ENCODE measurements at regions not wholly inside any gene's neighbourhood (a gene's known extent, or its start where the extent isn't known, plus 50 kb on each side); places are given as distances from the start of the nearest gene placed in this dataset.

- Histone ChIP-seq H3K27me3 (ENCODE audit: insufficient read depth, low read length) (no peaks in the 10 kb centered on the region), H3K4me1 (ENCODE audit: insufficient read depth, low read length) (no peaks in the 10 kb centered on the region), H3K4me3 (ENCODE audit: low read length in 2 of 2) (no peak overlapping the region), H3K27ac (ENCODE audit: low read depth, low read length) (no peak overlapping the region), H3K9me3 (ENCODE audit: control insufficient read depth in 1 of 2, low read length in 2 of 2) (no peaks in the 10 kb centered on the region), H3K36me3 (ENCODE audit: insufficient read depth, low read length) (no peaks in the 10 kb centered on the region)
- no peak overlapping the region for H3K4me3 Mint-ChIP-seq
- H3K27me3 Mint-ChIP-seq, result peaks cover 0 to 1% of the 10 kb centered on the region in 2 donors
- no peak overlapping the region for H3K27ac Mint-ChIP-seq
- no peaks in the 10 kb centered on the region for H3K36me3 Mint-ChIP-seq
- ChIA-PET POLR2A (ENCODE audit: partially characterized antibody) (no interaction called here), CTCF (ENCODE audit: partially characterized antibody) (no interaction called here)
- intact Hi-C loops (cut with micrococcal nuclease), result no loop called here
- H3K9me3 Mint-ChIP-seq, result peaks cover 0 to 3% (median 0%) of the 10 kb centered on the region in 8 donors
- no peak for DNase-seq
- H3K4me1 Mint-ChIP-seq, result peaks cover 0 to 5% (median 0%) of the 10 kb centered on the region in 4 donors
Measured at GRCh38 chr10:130560573-130560972, 424.4 kb downstream of the GLRX3 start.

DNA sequence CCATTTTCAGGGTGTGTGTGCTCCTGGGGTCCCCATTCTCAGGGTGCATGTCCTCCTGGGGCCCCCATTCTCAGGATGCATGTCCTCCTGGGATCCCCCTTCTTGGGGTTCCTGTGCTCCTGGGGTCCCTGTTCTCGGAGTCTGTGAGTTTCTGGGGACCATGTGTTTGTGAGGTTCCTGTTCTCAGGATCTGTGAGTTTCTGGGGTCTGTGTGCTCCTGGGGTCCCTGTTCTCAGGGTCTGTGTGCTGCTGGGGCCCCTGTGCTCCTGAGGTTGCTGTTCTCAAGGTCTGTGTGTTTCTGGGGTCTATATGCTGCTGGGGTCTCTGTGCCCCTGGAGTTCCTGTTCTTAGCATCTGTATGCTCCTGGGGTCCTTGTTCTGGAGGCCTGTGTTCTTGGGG is 425.5 kb downstream of the GLRX3 start:
- DNase-seq, result no peak
- peaks cover 0 to 3% (median 0%) of the 10 kb centered on the region in 8 donors for H3K9me3 Mint-ChIP-seq
- H3K4me1 Mint-ChIP-seq, result peaks cover 0 to 5% (median 0%) of the 10 kb centered on the region in 4 donors
- Histone ChIP-seq H3K4me3 (ENCODE audit: low read length in 2 of 2) (no peak overlapping the region), H3K27me3 (ENCODE audit: insufficient read depth, low read length) (no peaks in the 10 kb centered on the region), H3K36me3 (ENCODE audit: insufficient read depth, low read length) (no peaks in the 10 kb centered on the region), H3K4me1 (ENCODE audit: insufficient read depth, low read length) (no peaks in the 10 kb centered on the region), H3K27ac (ENCODE audit: low read depth, low read length) (no peak overlapping the region), H3K9me3 (ENCODE audit: control insufficient read depth in 1 of 2, low read length in 2 of 2) (no peaks in the 10 kb centered on the region)
- intact Hi-C loops (cut with micrococcal nuclease), result no loop called here
- no peak overlapping the region for H3K4me3 Mint-ChIP-seq
- H3K27me3 Mint-ChIP-seq, result peaks cover 0 to 1% of the 10 kb centered on the region in 2 donors
- H3K36me3 Mint-ChIP-seq, result no peaks in the 10 kb centered on the region
- CTCF ChIA-PET (ENCODE audit: partially characterized antibody), result no interaction called here
- no peak overlapping the region for H3K27ac Mint-ChIP-seq
- POLR2A ChIA-PET (ENCODE audit: partially characterized antibody), result no interaction called here

- DNase-seq, result no peak
- peaks cover 0 to 4% (median 0%) of the 10 kb centered on the region in 8 donors for H3K9me3 Mint-ChIP-seq
- H3K36me3 Mint-ChIP-seq, result no peaks in the 10 kb centered on the region
- no peak overlapping the region for H3K4me3 Mint-ChIP-seq
- ChIA-PET POLR2A (ENCODE audit: partially characterized antibody) (no interaction called here), CTCF (ENCODE audit: partially characterized antibody) (no interaction called here)
- intact Hi-C loops (cut with micrococcal nuclease), result no loop called here
- Histone ChIP-seq H3K27ac (ENCODE audit: low read depth, low read length) (no peak overlapping the region), H3K27me3 (ENCODE audit: insufficient read depth, low read length) (no peaks in the 10 kb centered on the region), H3K4me3 (ENCODE audit: low read length in 2 of 2) (no peak overlapping the region), H3K36me3 (ENCODE audit: insufficient read depth, low read length) (no peaks in the 10 kb centered on the region), H3K9me3 (ENCODE audit: control insufficient read depth in 1 of 2, low read length in 2 of 2) (no peaks in the 10 kb centered on the region), H3K4me1 (ENCODE audit: insufficient read depth, low read length) (no peaks in the 10 kb centered on the region)
- H3K4me1 Mint-ChIP-seq, result peaks cover 0 to 5% (median 0%) of the 10 kb centered on the region in 4 donors
- no peak overlapping the region for H3K27ac Mint-ChIP-seq
- H3K27me3 Mint-ChIP-seq, result peaks cover 0 to 1% of the 10 kb centered on the region in 2 donors
Measured at GRCh38 chr10:130567011-130567410, 430.8 kb downstream of the GLRX3 start.

- ChIA-PET POLR2A (ENCODE audit: partially characterized antibody) (no interaction called here), CTCF (ENCODE audit: partially characterized antibody) (no interaction called here)
- Histone ChIP-seq H3K9me3 (ENCODE audit: control insufficient read depth in 1 of 2, low read length in 2 of 2) (no peaks in the 10 kb centered on the region), H3K27ac (ENCODE audit: low read depth, low read length) (no peak overlapping the region), H3K4me1 (ENCODE audit: insufficient read depth, low read length) (no peaks in the 10 kb centered on the region), H3K27me3 (ENCODE audit: insufficient read depth, low read length) (no peaks in the 10 kb centered on the region), H3K36me3 (ENCODE audit: insufficient read depth, low read length) (no peaks in the 10 kb centered on the region), H3K4me3 (ENCODE audit: low read length in 2 of 2) (no peak overlapping the region)
- DNase-seq, result no peak
- intact Hi-C loops (cut with micrococcal nuclease), result no loop called here
- Mint-ChIP-seq H3K9me3 (peaks cover 0 to 4% (median 0%) of the 10 kb centered on the region in 8 donors), H3K4me3 (no peak overlapping the region), H3K27ac (no peak overlapping the region), H3K36me3 (no peaks in the 10 kb centered on the region), H3K27me3 (peaks cover 0 to 1% of the 10 kb centered on the region in 2 donors), H3K4me1 (peaks cover 0 to 5% (median 0%) of the 10 kb centered on the region in 4 donors)
Measured at GRCh38 chr10:130567436-130567835, 431.2 kb downstream of the GLRX3 start.

DNA sequence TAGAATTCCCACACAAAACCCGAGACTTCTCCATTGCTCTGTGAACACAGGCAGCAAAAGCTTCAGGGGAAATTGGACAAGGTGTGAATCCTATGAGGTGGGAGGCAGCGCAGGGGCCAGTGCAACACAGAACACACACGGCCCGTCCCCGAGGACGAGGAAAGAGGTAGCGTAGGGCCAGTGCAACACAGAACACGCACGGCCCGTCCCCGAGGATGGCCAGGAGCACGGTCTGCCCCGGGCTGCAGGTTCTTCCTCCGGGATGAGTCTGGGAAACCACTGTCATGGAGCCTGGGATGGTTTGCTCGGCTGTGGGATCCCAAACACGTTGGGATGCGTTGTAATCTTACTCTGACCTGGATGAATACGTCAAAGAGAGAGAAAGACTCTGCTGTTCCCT is 432.1 kb downstream of the GLRX3 start:
- Histone ChIP-seq H3K4me1 (ENCODE audit: insufficient read depth, low read length) (no peaks in the 10 kb centered on the region), H3K36me3 (ENCODE audit: insufficient read depth, low read length) (no peaks in the 10 kb centered on the region), H3K27ac (ENCODE audit: low read depth, low read length) (no peak overlapping the region), H3K9me3 (ENCODE audit: control insufficient read depth in 1 of 2, low read length in 2 of 2) (no peaks in the 10 kb centered on the region), H3K4me3 (ENCODE audit: low read length in 2 of 2) (no peak overlapping the region), H3K27me3 (ENCODE audit: insufficient read depth, low read length) (no peaks in the 10 kb centered on the region)
- ChIA-PET POLR2A (ENCODE audit: partially characterized antibody) (no interaction called here), CTCF (ENCODE audit: partially characterized antibody) (no interaction called here)
- Mint-ChIP-seq H3K4me1 (peaks cover 0 to 5% (median 0%) of the 10 kb centered on the region in 4 donors), H3K36me3 (no peaks in the 10 kb centered on the region), H3K4me3 (no peak overlapping the region), H3K9me3 (peaks cover 0 to 4% (median 0%) of the 10 kb centered on the region in 8 donors), H3K27ac (no peak overlapping the region), H3K27me3 (peaks cover 0 to 1% of the 10 kb centered on the region in 2 donors)
- DNase-seq, result no peak
- intact Hi-C loops (cut with micrococcal nuclease), result no loop called here

DNA sequence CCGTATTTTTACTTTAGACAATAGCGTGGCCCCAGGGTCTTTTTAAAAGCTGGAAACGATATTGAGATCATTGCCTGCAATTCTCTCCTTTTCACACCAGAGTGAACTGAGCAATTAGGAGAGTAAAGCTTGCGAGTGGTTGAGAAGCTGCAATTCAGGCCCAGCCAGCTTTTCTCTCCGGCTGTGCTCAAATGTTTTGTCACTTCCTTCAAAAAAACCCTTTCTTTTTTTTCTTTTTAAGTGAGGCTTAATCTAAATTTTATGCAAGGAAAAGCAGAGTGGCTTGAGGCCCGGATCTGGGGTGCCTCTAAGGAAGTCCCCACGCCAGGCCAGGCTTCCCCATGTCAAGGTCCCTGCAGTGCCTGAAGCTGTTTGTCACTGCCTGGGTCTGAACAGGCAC is 433.9 kb downstream of the GLRX3 start:
- no peak overlapping the region for H3K4me3 Mint-ChIP-seq
- ChIA-PET CTCF (ENCODE audit: partially characterized antibody) (no interaction called here), POLR2A (ENCODE audit: partially characterized antibody) (no interaction called here)
- no peak overlapping the region for H3K27ac ChIP-seq (ENCODE audit: low read depth, low read length)
- intact Hi-C loops (cut with micrococcal nuclease), result no loop called here
- no peak overlapping the region for H3K4me3 ChIP-seq (ENCODE audit: low read length in 2 of 2)
- H3K4me1 Mint-ChIP-seq, result no peaks in the 10 kb centered on the region
- no peaks in the 10 kb centered on the region for H3K36me3 ChIP-seq (ENCODE audit: insufficient read depth, low read length)
- no peaks in the 10 kb centered on the region for H3K9me3 ChIP-seq (ENCODE audit: control insufficient read depth in 1 of 2, low read length in 2 of 2)
- peaks cover 0 to 4% (median 0%) of the 10 kb centered on the region in 8 donors for H3K9me3 Mint-ChIP-seq
- no peak for DNase-seq
- H3K27me3 ChIP-seq (ENCODE audit: insufficient read depth, low read length), result no peaks in the 10 kb centered on the region
- no peak overlapping the region for H3K27ac Mint-ChIP-seq
- no peaks in the 10 kb centered on the region for H3K27me3 Mint-ChIP-seq
- no peaks in the 10 kb centered on the region for H3K4me1 ChIP-seq (ENCODE audit: insufficient read depth, low read length)
- H3K36me3 Mint-ChIP-seq, result no peaks in the 10 kb centered on the region

DNA sequence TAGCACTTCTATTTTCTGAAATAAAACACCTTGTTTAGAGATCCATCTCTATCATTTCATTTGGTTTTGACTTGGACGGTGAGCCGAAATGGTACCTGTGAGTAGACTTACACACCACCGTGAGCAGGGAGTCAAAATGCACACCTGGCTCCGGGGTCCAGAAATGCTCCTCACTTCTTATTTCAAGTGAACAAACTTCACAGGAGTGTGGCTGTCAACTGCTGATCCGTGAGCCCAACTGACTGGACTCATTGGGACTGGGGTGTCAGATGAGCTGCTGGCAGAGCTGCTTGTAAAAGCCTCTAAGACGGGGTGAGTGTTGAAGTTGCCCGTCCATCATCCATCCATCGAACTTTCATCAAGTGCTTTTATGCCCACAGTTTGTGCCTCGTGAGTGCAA is 435.5 kb downstream of the GLRX3 start:
- DNase-seq, result no peak
- Histone ChIP-seq H3K4me3 (ENCODE audit: low read length in 2 of 2) (no peak overlapping the region), H3K27ac (ENCODE audit: low read depth, low read length) (no peak overlapping the region), H3K9me3 (ENCODE audit: control insufficient read depth in 1 of 2, low read length in 2 of 2) (no peaks in the 10 kb centered on the region), H3K27me3 (ENCODE audit: insufficient read depth, low read length) (no peaks in the 10 kb centered on the region), H3K4me1 (ENCODE audit: insufficient read depth, low read length) (no peaks in the 10 kb centered on the region), H3K36me3 (ENCODE audit: insufficient read depth, low read length) (no peaks in the 10 kb centered on the region)
- H3K4me3 Mint-ChIP-seq, result no peak overlapping the region
- H3K4me1 Mint-ChIP-seq, result no peaks in the 10 kb centered on the region
- no peaks in the 10 kb centered on the region for H3K27me3 Mint-ChIP-seq
- H3K9me3 Mint-ChIP-seq, result peaks cover 0 to 4% (median 0%) of the 10 kb centered on the region in 8 donors
- POLR2A ChIA-PET (ENCODE audit: partially characterized antibody), result no interaction called here
- H3K36me3 Mint-ChIP-seq, result no peaks in the 10 kb centered on the region
- H3K27ac Mint-ChIP-seq, result no peak overlapping the region
- intact Hi-C loops (cut with micrococcal nuclease), result no loop called here
- CTCF ChIA-PET (ENCODE audit: partially characterized antibody), result no interaction called here

GRCh38 chr10:130573446-130573845 is 437.3 kb downstream of the GLRX3 start:
- Histone ChIP-seq H3K36me3 (ENCODE audit: insufficient read depth, low read length) (no peaks in the 10 kb centered on the region), H3K4me1 (ENCODE audit: insufficient read depth, low read length) (no peaks in the 10 kb centered on the region), H3K27ac (ENCODE audit: low read depth, low read length) (no peak overlapping the region), H3K9me3 (ENCODE audit: control insufficient read depth in 1 of 2, low read length in 2 of 2) (no peaks in the 10 kb centered on the region), H3K4me3 (ENCODE audit: low read length in 2 of 2) (no peak overlapping the region), H3K27me3 (ENCODE audit: insufficient read depth, low read length) (no peaks in the 10 kb centered on the region)
- no peaks in the 10 kb centered on the region for H3K4me1 Mint-ChIP-seq
- H3K9me3 Mint-ChIP-seq, result peaks cover 0 to 2% (median 0%) of the 10 kb centered on the region in 8 donors
- intact Hi-C loops (cut with micrococcal nuclease), result no loop called here
- H3K4me3 Mint-ChIP-seq, result no peak overlapping the region
- DNase-seq, result no peak
- ChIA-PET CTCF (ENCODE audit: partially characterized antibody) (no interaction called here), POLR2A (ENCODE audit: partially characterized antibody) (no interaction called here)
- peak overlapping the region in 1 of 7 donors; percentile 25 for H3K27ac Mint-ChIP-seq
- H3K27me3 Mint-ChIP-seq, result no peaks in the 10 kb centered on the region
- no peaks in the 10 kb centered on the region for H3K36me3 Mint-ChIP-seq

Data from CD4-positive, alpha-beta memory T cell (primary cell).